ENCODE measurements at regions not wholly inside any gene's neighbourhood (a gene's known extent, or its start where the extent isn't known, plus 50 kb on each side); places are given as distances from the start of the nearest gene placed in this dataset.
"Not testable (repeated sequence)": the region's sequence is repeated elsewhere in the genome, so short reads cannot be mapped to it uniquely, and the experiment has no call there.

- DNase-seq (ENCODE audit: low read depth, low spot score): no peak
Observed at GRCh38 chr6:85285114-85285513, 164.8 kb upstream of the NT5E start.

- DNase-seq (ENCODE audit: low read depth, low spot score): no peak
Observed at GRCh38 chr6:85283436-85283835, 166.4 kb upstream of the NT5E start.

- DNase-seq (ENCODE audit: low read depth, low spot score): no peak
Observed at GRCh38 chr6:85278466-85279035, 171.3 kb upstream of the NT5E start.

- not testable (repeated sequence) for DNase-seq (ENCODE audit: low read depth, low spot score)
Observed at GRCh38 chr6:85276026-85276425, 173.9 kb upstream of the NT5E start.

- DNase-seq (ENCODE audit: low read depth, low spot score): no peak
Observed at GRCh38 chr6:85275338-85275985, 174.4 kb upstream of the NT5E start.

- no peak for DNase-seq (ENCODE audit: low read depth, low spot score)
Observed at GRCh38 chr6:85273870-85274269, 176.0 kb upstream of the NT5E start.

- DNase-seq (ENCODE audit: low read depth, low spot score): no peak
Observed at GRCh38 chr6:85273046-85273445, 176.8 kb upstream of the NT5E start.

GRCh38 chr6:85272592-85272991, 177.3 kb upstream of the NT5E start:
- no peak for DNase-seq (ENCODE audit: low read depth, low spot score)

- DNase-seq (ENCODE audit: low read depth, low spot score): no peak
Observed at GRCh38 chr6:85262621-85263020, 187.3 kb upstream of the NT5E start.

- DNase-seq (ENCODE audit: low read depth, low spot score): no peak
Observed at GRCh38 chr6:85261271-85261670, 188.6 kb upstream of the NT5E start.

- no peak for DNase-seq (ENCODE audit: low read depth, low spot score)
Observed at GRCh38 chr6:85255661-85256060, 194.2 kb upstream of the NT5E start.

GRCh38 chr6:85252552-85252951, 197.3 kb upstream of the NT5E start:
- DNase-seq (ENCODE audit: low read depth, low spot score): no peak

GRCh38 chr6:85252085-85252484, 197.8 kb upstream of the NT5E start:
- no peak for DNase-seq (ENCODE audit: low read depth, low spot score)

GRCh38 chr6:85251300-85251699, 198.6 kb upstream of the NT5E start:
- no peak for DNase-seq (ENCODE audit: low read depth, low spot score)

- peak; percentile 20 for DNase-seq (ENCODE audit: low read depth, low spot score)
Observed at GRCh38 chr6:85250586-85251220, 199.2 kb upstream of the NT5E start.

GRCh38 chr6:85245004-85245403, 204.9 kb upstream of the NT5E start:
- DNase-seq (ENCODE audit: low read depth, low spot score): no peak

GRCh38 chr6:85241498-85242052, 208.3 kb upstream of the NT5E start:
- no peak for DNase-seq (ENCODE audit: low read depth, low spot score)

GRCh38 chr6:85240787-85241385, 209.0 kb upstream of the NT5E start:
- no peak for DNase-seq (ENCODE audit: low read depth, low spot score)

- no peak for DNase-seq (ENCODE audit: low read depth, low spot score)
Observed at GRCh38 chr6:85237478-85237877, 212.4 kb upstream of the NT5E start.

GRCh38 chr6:85236636-85237035, 213.2 kb upstream of the NT5E start:
- DNase-seq (ENCODE audit: low read depth, low spot score): no peak

- DNase-seq (ENCODE audit: low read depth, low spot score): not testable (repeated sequence)
Observed at GRCh38 chr6:85227345-85227744, 222.5 kb upstream of the NT5E start.

GRCh38 chr6:85212794-85213193, 237.1 kb upstream of the NT5E start:
- DNase-seq (ENCODE audit: low read depth, low spot score): not testable (repeated sequence)

GRCh38 chr6:85195243-85195642, 254.6 kb upstream of the NT5E start:
- no peak for DNase-seq (ENCODE audit: low read depth, low spot score)

All from brain pericyte (primary cell).